SHP77 treated with DMSO at 0.1 percent for 48 hours (cell line): ENCODE measurements at regions not wholly inside any gene's neighbourhood (a gene's known extent, or its start where the extent isn't known, plus 50 kb on each side); places are given as distances from the start of the nearest gene placed in this dataset.
"Not testable (repeated sequence)": the region's sequence is repeated elsewhere in the genome, so short reads cannot be mapped to it uniquely, and the experiment has no call there.

Experiments
- DNase-seq: peaks from one replicate; lab custom pipeline; 2025; lab: John Stamatoyannopoulos, UW

GRCh38 chr3:104933972-104934371 lies 432.7 kb upstream of the ALCAM start:
- DNase-seq: no peak

GRCh38 chr3:104935613-104936012 lies 431.1 kb upstream of the ALCAM start:
- DNase-seq: no peak

GRCh38 chr3:104939196-104939595 lies 427.5 kb upstream of the ALCAM start:
- DNase-seq: no peak

- peak; percentile 22 for DNase-seq
Observed at GRCh38 chr3:104941785-104942184, 424.9 kb upstream of the ALCAM start.

GRCh38 chr3:104943974-104944373 lies 422.7 kb upstream of the ALCAM start:
- DNase-seq: no peak

- no peak for DNase-seq
Observed at GRCh38 chr3:104947943-104948342, 418.8 kb upstream of the ALCAM start.

GRCh38 chr3:104949810-104950209 lies 416.9 kb upstream of the ALCAM start:
- DNase-seq: not testable (repeated sequence)

GRCh38 chr3:104951426-104951825 lies 415.3 kb upstream of the ALCAM start:
- DNase-seq: no peak

- no peak for DNase-seq
Observed at GRCh38 chr3:104952146-104952972, 414.4 kb upstream of the ALCAM start.

GRCh38 chr3:104956620-104957345 lies 409.9 kb upstream of the ALCAM start:
- no peak for DNase-seq

- DNase-seq: no peak
Observed at GRCh38 chr3:104960579-104960978, 406.1 kb upstream of the ALCAM start.

- DNase-seq: no peak
Observed at GRCh38 chr3:104961851-104962250, 404.9 kb upstream of the ALCAM start.

GRCh38 chr3:104974316-104974715 lies 392.4 kb upstream of the ALCAM start:
- no peak for DNase-seq

- no peak for DNase-seq
Observed at GRCh38 chr3:104977719-104978118, 389.0 kb upstream of the ALCAM start.

- DNase-seq: no peak
Observed at GRCh38 chr3:104982130-104982529, 384.6 kb upstream of the ALCAM start.

- DNase-seq: no peak
Observed at GRCh38 chr3:104987859-104988258, 378.9 kb upstream of the ALCAM start.

- no peak for DNase-seq
Observed at GRCh38 chr3:104988496-104988895, 378.2 kb upstream of the ALCAM start.

GRCh38 chr3:104989878-104990277 lies 376.8 kb upstream of the ALCAM start:
- no peak for DNase-seq

GRCh38 chr3:104990758-104991157 lies 376.0 kb upstream of the ALCAM start:
- no peak for DNase-seq

- DNase-seq: no peak
Observed at GRCh38 chr3:104992676-104993075, 374.0 kb upstream of the ALCAM start.

GRCh38 chr3:105006164-105006563 lies 360.5 kb upstream of the ALCAM start:
- DNase-seq: no peak

- DNase-seq: no peak
Observed at GRCh38 chr3:105013657-105014056, 353.1 kb upstream of the ALCAM start.

GRCh38 chr3:105014631-105015030 lies 352.1 kb upstream of the ALCAM start:
- DNase-seq: no peak
